RWPE2 (cell line): ENCODE measurements at regions not wholly inside any gene's neighbourhood (a gene's known extent, or its start where the extent isn't known, plus 50 kb on each side); places are given as distances from the start of the nearest gene placed in this dataset.
"Not testable (repeated sequence)": the region's sequence is repeated elsewhere in the genome, so short reads cannot be mapped to it uniquely, and the experiment has no call there.

Source experiments
- ATAC-seq: fragments of 200-7000 bp; cut with Tn5 transposase; 3 replicates; pipeline ENCODE4 v1.9.1; 2021; ENCODE audit warnings: low read depth
- DNase-seq: peaks from one replicate; pipeline ENCODE4 v3.0.0-alpha.2; 2020; ENCODE audit warnings: low spot score
- H3K27ac ChIP-seq: fragments of 450-650 bp; 2 replicates; pipeline ENCODE4 v1.5.1; 2017; ENCODE audit warnings: mild to moderate bottlenecking; ENCODE audit not compliant: poor library complexity, severe bottlenecking
- H3K27me3 ChIP-seq: fragments of 250-450 bp; sonication (Bioruptor Pico); 2 replicates; pipeline ENCODE4 v1.5.1; 2021; ENCODE audit warnings: mild to moderate bottlenecking, moderate library complexity; ENCODE audit not compliant: insufficient read depth, poor library complexity, severe bottlenecking
- H3K36me3 ChIP-seq: fragments of 250-450 bp; sonication (Bioruptor Pico); 2 replicates; pipeline ENCODE4 v1.5.1; 2020; ENCODE audit warnings: low read depth, mild to moderate bottlenecking, moderate library complexity
- H3K4me1 ChIP-seq: fragments of 250-450 bp; sonication (Bioruptor Pico); 2 replicates; pipeline ENCODE4 v1.5.1; 2021; ENCODE audit warnings: mild to moderate bottlenecking, moderate library complexity; ENCODE audit not compliant: insufficient read depth, poor library complexity, severe bottlenecking
- H3K4me3 ChIP-seq: fragments of 250-450 bp; sonication (Bioruptor Pico); 2 replicates; pipeline ENCODE4 v1.5.1; 2021; ENCODE audit warnings: mild to moderate bottlenecking, moderate library complexity; ENCODE audit not compliant: severe bottlenecking
- H3K9me3 ChIP-seq: fragments of 250-450 bp; sonication (Bioruptor Pico); 2 replicates; pipeline ENCODE4 v1.5.1; 2021; ENCODE audit warnings: mild to moderate bottlenecking, moderate library complexity; ENCODE audit not compliant: severe bottlenecking
- CTCF ChIP-seq: fragments of 450-650 bp; IDR thresholded peaks from one replicate; pipeline ENCODE4 v1.5.1; 2017; ENCODE audit warnings: mild to moderate bottlenecking, moderate library complexity; ENCODE audit not compliant: poor library complexity, severe bottlenecking

GRCh38 chr4:160362478-160362877, 1259.6 kb downstream of the RAPGEF2 start:
- no peak for ATAC-seq
- TF ChIP-seq CTCF = no peak

GRCh38 chr4:160364217-160364616, 1261.3 kb downstream of the RAPGEF2 start:
- Histone ChIP-seq H3K36me3 (no peaks in the 10 kb centered on the region), H3K27me3 (no peaks in the 10 kb centered on the region), H3K27ac (no peak overlapping the region), H3K9me3 (peaks cover 7% of the 10 kb centered on the region), H3K4me1 (no peaks in the 10 kb centered on the region), H3K4me3 (no peak overlapping the region)
- no peak for TF ChIP-seq CTCF
- ATAC-seq (no peak), DNase-seq (no peak)

More at GRCh38 chr4:160362478-160362877, 1259.6 kb downstream of the RAPGEF2 start:
- Histone ChIP-seq H3K9me3 (peaks cover 7% of the 10 kb centered on the region), H3K36me3 (no peaks in the 10 kb centered on the region), H3K4me1 (no peaks in the 10 kb centered on the region), H3K27ac (no peak overlapping the region), H3K27me3 (no peaks in the 10 kb centered on the region), H3K4me3 (no peak overlapping the region)
- DNase-seq = no peak

- ATAC-seq, H3K9me3 ChIP-seq, H3K4me1 ChIP-seq, DNase-seq, H3K27ac ChIP-seq, H3K4me3 ChIP-seq, H3K36me3 ChIP-seq, H3K27me3 ChIP-seq: not testable (repeated sequence)
These were observed 1261.8 kb downstream of the RAPGEF2 start for GRCh38 chr4:160364665-160365064.

- ATAC-seq, H3K4me1 ChIP-seq, H3K27ac ChIP-seq, H3K4me3 ChIP-seq, H3K9me3 ChIP-seq, DNase-seq, H3K36me3 ChIP-seq, H3K27me3 ChIP-seq: not testable (repeated sequence)
These were observed 1262.5 kb downstream of the RAPGEF2 start for GRCh38 chr4:160365383-160365782.

- Histone ChIP-seq H3K27ac (no peak overlapping the region), H3K27me3 (no peaks in the 10 kb centered on the region), H3K4me1 (peaks cover 8% of the 10 kb centered on the region), H3K9me3 (no peaks in the 10 kb centered on the region), H3K36me3 (no peaks in the 10 kb centered on the region), H3K4me3 (no peak overlapping the region)
- DNase-seq = no peak
- peak; percentile 35; the same call in 1 of the 3 replicates for ATAC-seq
- TF ChIP-seq CTCF = no peak
These were observed 1267.2 kb downstream of the RAPGEF2 start for GRCh38 chr4:160370046-160370445.

- no peak for TF ChIP-seq CTCF
- H3K4me3 ChIP-seq = no peak overlapping the region
- H3K27ac ChIP-seq = no peak overlapping the region
- DNase-seq (no peak), ATAC-seq (no peak)
- no peaks in the 10 kb centered on the region for H3K27me3 ChIP-seq
- peaks cover 8% of the 10 kb centered on the region for H3K4me1 ChIP-seq
- no peaks in the 10 kb centered on the region for H3K9me3 ChIP-seq
- no peaks in the 10 kb centered on the region for H3K36me3 ChIP-seq
These were observed 1268.6 kb downstream of the RAPGEF2 start for GRCh38 chr4:160371446-160371845.
